Uterus (tissue), 2 donors: ENCODE measurements at regions not wholly inside any gene's neighbourhood (a gene's known extent, or its start where the extent isn't known, plus 50 kb on each side); places are given as distances from the start of the nearest gene placed in this dataset.

Source experiments
- CTCF ChIP-seq, 4 experiments: fragments of 200-600 bp in 2 of 4; fragments of 450-650 bp in 2 of 4; sonication (generic) in 2 of 4; IDR thresholded peaks; one replicate each; pipeline ENCODE4 v1.5.1; 2016 to 2019; ENCODE audit warnings: antibody characterized with exemption in 4 of 4, mild to moderate bottlenecking in 2 of 4, moderate library complexity in 1 of 4
- POLR2A ChIP-seq, 2 donors: fragments of 450-650 bp; IDR thresholded peaks; one replicate each; pipeline ENCODE4 v1.6.1; 2016; ENCODE audit warnings: antibody characterized with exemption in 2 of 2, mild to moderate bottlenecking in 1 of 2, moderate library complexity in 1 of 2

GRCh38 chr20:57020364-57020763 lies 246.1 kb downstream of the BMP7 start:
- TF ChIP-seq POLR2A (IDR thresholded peaks at IDR 0.05) (no peak), CTCF (IDR thresholded peaks at IDR 0.05) (no peak)
